ENCODE measurements at regions not wholly inside any gene's neighbourhood (a gene's known extent, or its start where the extent isn't known, plus 50 kb on each side); places are given as distances from the start of the nearest gene placed in this dataset.

DNA sequence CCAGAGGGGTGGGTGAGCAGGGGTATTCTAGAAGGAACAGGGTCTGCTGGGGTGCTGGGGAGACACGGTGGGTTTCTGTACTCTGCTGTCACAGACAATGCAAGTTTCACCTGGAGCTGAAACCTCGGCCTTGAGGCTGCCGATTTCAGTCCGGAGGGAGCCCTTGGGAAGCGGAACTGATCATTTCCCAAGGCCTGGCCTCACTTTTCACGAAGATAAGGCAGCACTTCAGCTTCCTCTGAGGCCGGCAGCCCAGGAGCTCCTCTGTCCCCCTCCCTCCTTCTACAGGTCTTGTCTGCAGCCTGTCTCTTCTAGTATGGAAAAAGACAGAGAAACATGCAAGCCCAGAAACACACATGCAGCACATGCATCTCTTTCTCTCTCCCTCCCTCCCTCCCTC lies 242.1 kb downstream of the CDC5L start:
- DNase-seq (ENCODE audit: low spot score): no peak

DNA sequence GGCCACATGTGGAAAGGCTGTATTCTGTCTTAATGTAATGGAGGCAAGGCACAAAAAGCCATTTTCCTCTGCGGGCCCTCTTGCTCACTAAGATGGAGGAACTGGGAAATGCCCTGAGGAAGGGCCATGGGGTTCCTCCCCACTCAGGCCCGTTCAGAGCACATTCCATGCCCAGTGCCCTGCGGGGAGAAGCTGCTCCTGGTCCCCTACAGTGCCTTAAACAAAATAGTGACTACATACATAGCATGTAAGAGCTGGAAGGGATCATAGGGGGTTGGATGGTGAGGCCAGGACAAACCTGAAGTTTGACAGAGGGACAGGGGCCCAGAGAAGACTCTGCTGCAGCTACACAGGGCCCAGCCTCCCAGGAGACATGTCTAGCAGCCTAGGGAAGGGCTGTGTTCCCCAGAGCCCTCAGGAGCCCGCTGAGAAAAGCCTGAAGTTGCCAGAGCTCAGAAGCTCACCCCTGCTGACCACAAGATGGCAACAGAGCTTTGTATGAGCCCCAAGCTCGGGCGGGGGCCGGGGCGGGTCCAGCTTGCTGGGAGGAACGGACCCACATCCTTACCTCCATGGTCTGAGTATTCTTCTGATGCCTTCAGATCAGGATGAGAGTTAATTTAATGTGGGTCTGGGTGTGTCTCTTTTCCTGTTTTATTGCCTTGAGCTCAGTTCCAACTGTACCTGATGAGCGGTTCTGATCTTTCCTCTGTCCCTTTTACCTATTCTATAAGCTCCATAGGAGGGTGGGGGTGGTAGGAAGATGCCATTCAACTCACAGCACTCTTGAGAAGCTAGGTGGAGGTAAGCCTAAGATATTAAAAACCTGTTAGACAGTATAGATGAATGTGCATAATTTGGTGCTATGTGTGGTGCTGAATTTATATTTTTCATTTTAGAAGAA lies 242.9 kb downstream of the CDC5L start:
- no peak for DNase-seq (ENCODE audit: low spot score)
- no peak for TF ChIP-seq CTCF (IDR thresholded peaks at IDR 0.05)
- Histone ChIP-seq H3K4me3 (no peak overlapping the region), H3K27ac (no peak overlapping the region)

More for the DNA sequence above, 242.1 kb downstream of the CDC5L start:
- Histone ChIP-seq H3K27ac (no peak overlapping the region), H3K4me3 (no peak overlapping the region)
- TF ChIP-seq CTCF (IDR thresholded peaks at IDR 0.05): no peak

DNA sequence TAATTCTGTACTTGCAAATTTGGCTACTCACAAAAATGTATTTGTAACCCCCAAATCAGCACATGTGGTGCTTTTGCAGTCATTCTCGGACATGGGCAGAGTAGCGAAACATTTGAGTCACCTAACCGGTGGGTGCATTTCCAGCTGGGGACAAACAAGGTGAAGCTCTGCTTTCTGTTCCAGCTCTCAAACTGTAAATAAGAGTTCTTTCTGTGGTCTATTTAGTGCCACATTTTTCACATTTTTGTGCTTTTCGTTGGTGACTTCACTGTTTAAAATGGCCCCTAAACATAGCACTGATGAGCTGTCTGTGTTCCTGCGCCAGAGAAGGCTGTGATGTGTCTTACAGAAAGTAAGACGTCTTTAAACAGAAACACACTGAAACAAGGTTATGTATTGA lies 244.5 kb downstream of the CDC5L start:
- H3K4me3 ChIP-seq: no peak overlapping the region
- H3K27ac ChIP-seq: no peak overlapping the region
- DNase-seq (ENCODE audit: low spot score): no peak
- TF ChIP-seq CTCF (IDR thresholded peaks at IDR 0.05): no peak

- no peak for TF ChIP-seq CTCF (IDR thresholded peaks at IDR 0.05)
- no peak for DNase-seq (ENCODE audit: low spot score)
- no peak overlapping the region for H3K27ac ChIP-seq
- no peak overlapping the region for H3K4me3 ChIP-seq
Observed at GRCh38 chr6:44634321-44634720, 246.8 kb downstream of the CDC5L start.

GRCh38 chr6:44635486-44635885 lies 248.0 kb downstream of the CDC5L start:
- no peak overlapping the region for H3K4me3 ChIP-seq
- no peak overlapping the region for H3K27ac ChIP-seq
- no peak for TF ChIP-seq CTCF (IDR thresholded peaks at IDR 0.05)
- DNase-seq (ENCODE audit: low spot score): no peak

- TF ChIP-seq CTCF (IDR thresholded peaks at IDR 0.05): no peak
- no peak for DNase-seq (ENCODE audit: low spot score)
Observed at GRCh38 chr6:44636561-44637248, 249.2 kb downstream of the CDC5L start.

More at GRCh38 chr6:44636561-44637248, 249.2 kb downstream of the CDC5L start:
- no peak overlapping the region for H3K4me3 ChIP-seq
- H3K27ac ChIP-seq: no peak overlapping the region

All from coronary artery (tissue), 2 donors.